HFFc6 (cell line): ENCODE measurements at regions not wholly inside any gene's neighbourhood (a gene's known extent, or its start where the extent isn't known, plus 50 kb on each side); places are given as distances from the start of the nearest gene placed in this dataset.

ENCODE experiments used
- DNase-seq: peaks from one replicate; pipeline ENCODE4 v3.0.0-alpha.2; 2018
- H3K27ac Mint-ChIP-seq: 2 replicates; pipeline ENCODE4 v1.8.0; 2020; ENCODE audit warnings: mild to moderate bottlenecking, mixed read lengths
- H3K27me3 Mint-ChIP-seq: 2 replicates; pipeline ENCODE4 v1.8.0; 2021; ENCODE audit warnings: mild to moderate bottlenecking, moderate library complexity, mixed read lengths; ENCODE audit not compliant: insufficient read depth
- H3K36me3 Mint-ChIP-seq: 2 replicates; pipeline ENCODE4 v1.8.0; 2021; ENCODE audit warnings: low read depth, mixed read lengths
- H3K4me1 Mint-ChIP-seq: 2 replicates; pipeline ENCODE4 v1.8.0; 2020; ENCODE audit warnings: low read depth, mixed read lengths
- H3K4me3 Mint-ChIP-seq: 2 replicates; pipeline ENCODE4 v1.8.0; 2020; ENCODE audit warnings: mild to moderate bottlenecking, moderate library complexity, mixed read lengths
- H3K9me3 Mint-ChIP-seq: 2 replicates; pipeline ENCODE4 v1.8.0; 2020; ENCODE audit warnings: mild to moderate bottlenecking, mixed read lengths
- TF ChIP-seq, protein P1 (sequence below): fragments of 200-600 bp; sonication (generic); IDR thresholded peaks from 2 replicates; pipeline ENCODE4 v1.5.0; 2021; ENCODE audit warnings: antibody characterized with exemption, mild to moderate bottlenecking

DNA sequence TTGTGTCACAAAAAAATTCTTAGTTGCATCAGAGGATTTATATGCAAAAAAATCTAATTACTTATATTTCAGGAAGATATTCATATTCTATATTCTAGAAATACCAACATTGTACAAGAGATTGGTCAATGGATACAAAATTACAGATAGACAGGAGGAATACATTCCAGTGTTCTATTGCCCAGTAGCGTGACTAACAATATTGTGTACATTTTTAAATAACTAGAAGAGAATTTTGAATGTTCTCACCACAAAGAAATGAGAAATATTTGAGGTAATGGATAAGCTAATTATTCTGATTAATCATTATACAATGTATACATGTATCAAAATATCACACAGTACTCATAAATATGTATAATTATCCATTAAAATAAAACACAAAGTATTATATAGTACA lies 253.3 kb downstream of the IPMK start:
- no peak overlapping the region for H3K27ac Mint-ChIP-seq
- H3K9me3 Mint-ChIP-seq: peaks cover 3% of the 10 kb centered on the region
- no peak for DNase-seq
- TF ChIP-seq, protein P1, sequence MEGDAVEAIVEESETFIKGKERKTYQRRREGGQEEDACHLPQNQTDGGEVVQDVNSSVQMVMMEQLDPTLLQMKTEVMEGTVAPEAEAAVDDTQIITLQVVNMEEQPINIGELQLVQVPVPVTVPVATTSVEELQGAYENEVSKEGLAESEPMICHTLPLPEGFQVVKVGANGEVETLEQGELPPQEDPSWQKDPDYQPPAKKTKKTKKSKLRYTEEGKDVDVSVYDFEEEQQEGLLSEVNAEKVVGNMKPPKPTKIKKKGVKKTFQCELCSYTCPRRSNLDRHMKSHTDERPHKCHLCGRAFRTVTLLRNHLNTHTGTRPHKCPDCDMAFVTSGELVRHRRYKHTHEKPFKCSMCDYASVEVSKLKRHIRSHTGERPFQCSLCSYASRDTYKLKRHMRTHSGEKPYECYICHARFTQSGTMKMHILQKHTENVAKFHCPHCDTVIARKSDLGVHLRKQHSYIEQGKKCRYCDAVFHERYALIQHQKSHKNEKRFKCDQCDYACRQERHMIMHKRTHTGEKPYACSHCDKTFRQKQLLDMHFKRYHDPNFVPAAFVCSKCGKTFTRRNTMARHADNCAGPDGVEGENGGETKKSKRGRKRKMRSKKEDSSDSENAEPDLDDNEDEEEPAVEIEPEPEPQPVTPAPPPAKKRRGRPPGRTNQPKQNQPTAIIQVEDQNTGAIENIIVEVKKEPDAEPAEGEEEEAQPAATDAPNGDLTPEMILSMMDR: no peak
- H3K36me3 Mint-ChIP-seq: peaks cover 3% of the 10 kb centered on the region; the same call in 1 of the 2 replicates
- H3K4me3 Mint-ChIP-seq: no peak overlapping the region
- no peaks in the 10 kb centered on the region for H3K27me3 Mint-ChIP-seq
- H3K4me1 Mint-ChIP-seq: peaks cover 82% of the 10 kb centered on the region

DNA sequence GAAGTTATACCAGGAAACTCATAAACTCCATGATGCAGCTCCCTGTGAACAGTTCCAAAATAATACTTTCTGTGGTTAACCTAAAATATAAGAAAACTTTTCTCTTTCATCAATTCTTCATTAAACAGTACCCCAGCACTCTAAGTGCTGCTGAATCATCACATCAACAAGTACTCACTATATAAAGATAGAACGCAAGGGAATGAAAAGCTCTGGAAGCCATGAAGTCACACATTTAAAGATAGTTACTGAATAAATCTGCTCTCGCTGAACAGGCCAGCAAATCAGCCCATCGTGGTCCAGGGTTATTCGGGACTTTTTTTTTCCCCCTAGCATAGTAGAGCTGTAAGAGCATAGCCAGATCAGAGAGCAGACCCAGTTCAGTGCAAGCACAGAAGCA lies 254.3 kb downstream of the IPMK start:
- Mint-ChIP-seq H3K9me3 (no peaks in the 10 kb centered on the region), H3K36me3 (no peaks in the 10 kb centered on the region; the same call in 1 of the 2 replicates), H3K4me1 (peaks cover 71% of the 10 kb centered on the region), H3K27ac (no peak overlapping the region; the same call in 1 of the 2 replicates), H3K4me3 (no peak overlapping the region), H3K27me3 (no peaks in the 10 kb centered on the region)
- no peak for DNase-seq
- TF ChIP-seq, protein P1: no peak

DNA sequence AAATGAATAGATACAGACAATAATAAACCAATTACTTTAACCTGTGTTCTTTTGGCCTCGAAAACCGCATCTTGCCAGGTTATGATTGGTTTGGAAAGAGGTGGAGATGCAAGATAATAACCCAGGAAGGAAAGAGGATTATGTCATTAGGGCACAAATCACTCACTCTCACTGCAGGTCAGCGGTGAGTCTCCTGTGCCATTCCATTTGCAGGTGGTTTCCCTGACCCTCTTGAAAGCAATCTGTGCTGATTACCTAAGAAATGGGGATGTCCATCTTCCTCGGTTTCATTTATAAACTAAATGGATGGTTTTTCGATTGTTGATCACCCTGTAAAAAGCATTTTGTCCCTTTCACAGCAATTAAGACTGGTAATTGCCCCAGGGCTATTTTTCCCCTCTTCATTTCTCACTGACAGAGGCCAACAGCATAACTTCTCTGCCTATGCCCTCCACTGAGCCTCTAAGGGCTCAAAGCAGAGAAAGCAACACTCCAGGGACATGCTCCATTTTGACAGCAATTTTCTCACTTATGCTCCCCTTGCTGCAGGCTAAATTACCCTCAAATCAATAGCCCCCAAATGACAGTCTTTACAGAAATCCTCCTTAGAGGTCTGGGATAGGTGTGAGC lies 257.5 kb downstream of the IPMK start:
- H3K27me3 Mint-ChIP-seq: no peaks in the 10 kb centered on the region
- H3K36me3 Mint-ChIP-seq: no peaks in the 10 kb centered on the region; the same call in 1 of the 2 replicates
- no peaks in the 10 kb centered on the region for H3K9me3 Mint-ChIP-seq
- TF ChIP-seq, protein P1: no peak
- peaks cover 43% of the 10 kb centered on the region for H3K4me1 Mint-ChIP-seq
- H3K27ac Mint-ChIP-seq: no peak overlapping the region
- DNase-seq: no peak
- no peak overlapping the region for H3K4me3 Mint-ChIP-seq

DNA sequence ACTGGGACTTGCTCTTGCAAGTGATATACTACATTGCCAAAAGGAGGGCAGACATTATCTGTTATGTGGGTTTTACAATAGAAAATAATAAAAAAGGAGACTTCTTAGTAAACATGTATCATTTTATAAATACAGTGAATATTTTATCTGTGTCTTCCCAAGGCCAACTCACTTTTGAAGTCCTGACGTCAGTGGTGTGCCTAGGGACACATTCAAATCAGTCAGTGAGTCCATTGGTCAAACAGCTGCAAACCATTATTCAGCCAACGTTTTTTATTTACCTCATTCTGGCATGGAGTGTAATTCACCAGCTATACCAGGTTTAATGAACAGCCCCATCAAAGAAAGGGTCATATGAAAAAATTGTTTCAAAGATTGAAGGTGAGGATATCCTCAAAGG lies 263.7 kb downstream of the IPMK start:
- no peak overlapping the region for H3K27ac Mint-ChIP-seq
- H3K27me3 Mint-ChIP-seq: no peaks in the 10 kb centered on the region
- H3K9me3 Mint-ChIP-seq: no peaks in the 10 kb centered on the region
- TF ChIP-seq, protein P1: no peak
- H3K4me1 Mint-ChIP-seq: peaks cover 6% of the 10 kb centered on the region
- no peaks in the 10 kb centered on the region; the same call in 1 of the 2 replicates for H3K36me3 Mint-ChIP-seq
- H3K4me3 Mint-ChIP-seq: no peak overlapping the region
- no peak for DNase-seq

DNA sequence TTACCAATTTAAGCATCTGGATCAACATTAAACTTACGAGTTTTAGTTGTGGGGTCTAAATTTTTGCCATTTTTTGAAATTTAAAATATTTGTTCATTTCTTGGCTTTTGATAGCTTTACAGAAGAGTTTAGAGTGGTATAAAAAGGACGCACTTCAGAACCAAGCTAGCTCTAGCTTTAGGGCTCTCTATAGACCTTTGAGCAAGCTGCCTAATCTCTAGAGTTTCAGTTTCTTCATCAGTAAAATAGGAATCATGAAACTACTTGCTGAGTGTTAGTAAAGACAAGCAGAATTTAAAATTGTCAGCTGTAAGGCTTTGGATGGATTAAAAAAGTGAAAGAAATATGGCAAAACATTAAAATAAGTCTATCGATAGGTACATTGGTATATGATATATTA lies 266.5 kb downstream of the IPMK start:
- H3K4me3 Mint-ChIP-seq: no peak overlapping the region
- peaks cover 25% of the 10 kb centered on the region for H3K4me1 Mint-ChIP-seq
- DNase-seq: no peak
- no peaks in the 10 kb centered on the region for H3K9me3 Mint-ChIP-seq
- no peaks in the 10 kb centered on the region for H3K27me3 Mint-ChIP-seq
- TF ChIP-seq, protein P1: no peak
- no peaks in the 10 kb centered on the region; the same call in 1 of the 2 replicates for H3K36me3 Mint-ChIP-seq
- no peak overlapping the region for H3K27ac Mint-ChIP-seq
